Right lobe of liver (tissue), 4 donors: ENCODE measurements at regions not wholly inside any gene's neighbourhood (a gene's known extent, or its start where the extent isn't known, plus 50 kb on each side); places are given as distances from the start of the nearest gene placed in this dataset.

Source experiments
- POLR2A ChIP-seq: fragments of 450-650 bp; IDR thresholded peaks from one replicate; pipeline ENCODE4 v1.6.1; 2017; ENCODE audit warnings: antibody characterized with exemption, mild to moderate bottlenecking
- TF ChIP-seq, protein P1 (sequence below), 4 donors: fragments of 200-600 bp in 3 of 4; fragments of 450-650 bp in 1 of 4; IDR thresholded peaks; one replicate each; pipeline versions ENCODE4 v1.5.1 to v1.8.0; 2016 to 2022; ENCODE audit warnings: antibody characterized with exemption in 4 of 4, mild to moderate bottlenecking in 2 of 4
- donor health status: DM: no; HTN: no; CAD: no.
- donor health status: DM: no; HTN: no; CAD: no.
- donor health status: DM: no; HTN: yes; CAD: no.

DNA sequence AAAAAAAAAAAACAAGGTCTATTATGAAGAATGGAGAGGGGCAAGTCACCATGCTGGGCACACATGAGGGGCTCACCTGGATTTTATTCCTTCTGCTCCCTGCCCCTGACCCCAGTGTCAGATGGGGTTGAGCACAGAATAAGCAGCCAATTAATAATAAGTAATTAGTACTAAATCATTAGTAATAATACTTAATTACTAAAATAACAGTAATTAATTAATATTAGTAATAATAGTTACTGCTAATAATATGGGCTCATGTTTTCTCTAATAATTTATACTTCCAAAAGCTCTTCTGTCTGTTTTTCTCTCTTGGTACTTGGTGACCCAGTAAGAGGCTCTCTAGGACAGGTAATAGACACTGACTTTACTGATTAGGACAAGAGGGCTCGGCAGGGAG is 360.9 kb downstream of the VRK1 start:
- TF ChIP-seq, protein P1, sequence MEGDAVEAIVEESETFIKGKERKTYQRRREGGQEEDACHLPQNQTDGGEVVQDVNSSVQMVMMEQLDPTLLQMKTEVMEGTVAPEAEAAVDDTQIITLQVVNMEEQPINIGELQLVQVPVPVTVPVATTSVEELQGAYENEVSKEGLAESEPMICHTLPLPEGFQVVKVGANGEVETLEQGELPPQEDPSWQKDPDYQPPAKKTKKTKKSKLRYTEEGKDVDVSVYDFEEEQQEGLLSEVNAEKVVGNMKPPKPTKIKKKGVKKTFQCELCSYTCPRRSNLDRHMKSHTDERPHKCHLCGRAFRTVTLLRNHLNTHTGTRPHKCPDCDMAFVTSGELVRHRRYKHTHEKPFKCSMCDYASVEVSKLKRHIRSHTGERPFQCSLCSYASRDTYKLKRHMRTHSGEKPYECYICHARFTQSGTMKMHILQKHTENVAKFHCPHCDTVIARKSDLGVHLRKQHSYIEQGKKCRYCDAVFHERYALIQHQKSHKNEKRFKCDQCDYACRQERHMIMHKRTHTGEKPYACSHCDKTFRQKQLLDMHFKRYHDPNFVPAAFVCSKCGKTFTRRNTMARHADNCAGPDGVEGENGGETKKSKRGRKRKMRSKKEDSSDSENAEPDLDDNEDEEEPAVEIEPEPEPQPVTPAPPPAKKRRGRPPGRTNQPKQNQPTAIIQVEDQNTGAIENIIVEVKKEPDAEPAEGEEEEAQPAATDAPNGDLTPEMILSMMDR (IDR thresholded peaks at IDR 0.05) = no peak
- no peak for TF ChIP-seq POLR2A
